Stimulated activated effector memory CD8-positive, alpha-beta T cell treated with anti-CD3 and anti-CD28 coated beads, Interleukin-12 subunit alpha, Interleukin-12 subunit beta, amount 100 ng/mL, for 72 hours (primary cell): ENCODE measurements at regions not wholly inside any gene's neighbourhood (a gene's known extent, or its start where the extent isn't known, plus 50 kb on each side); places are given as distances from the start of the nearest gene placed in this dataset.

Source experiments
- ATAC-seq: fragments of 150-1000 bp; cut with Tn5 transposase; 2 replicates; pipeline ENCODE4 v1.10.0; 2021
- DNase-seq, 2 donors: peaks; one replicate each; pipeline ENCODE4 v3.0.0; 2021 to 2022; ENCODE audit warnings: low spot score in 2 of 2
- H3K27ac Mint-ChIP-seq: one replicate; pipeline ENCODE4 v1.8.0; 2022; ENCODE audit warnings: mild to moderate bottlenecking, mixed read lengths
- H3K36me3 Mint-ChIP-seq: one replicate; pipeline ENCODE4 v1.8.0; 2022; ENCODE audit warnings: mild to moderate bottlenecking, mixed read lengths
- H3K4me1 Mint-ChIP-seq: one replicate; pipeline ENCODE4 v1.8.0; 2022; ENCODE audit warnings: mixed read lengths
- H3K4me3 Mint-ChIP-seq: one replicate; pipeline ENCODE4 v1.8.0; 2022; ENCODE audit warnings: mild to moderate bottlenecking, mixed read lengths
- H3K9me3 Mint-ChIP-seq: one replicate; pipeline ENCODE4 v1.8.0; 2022; ENCODE audit warnings: mixed read lengths

DNA sequence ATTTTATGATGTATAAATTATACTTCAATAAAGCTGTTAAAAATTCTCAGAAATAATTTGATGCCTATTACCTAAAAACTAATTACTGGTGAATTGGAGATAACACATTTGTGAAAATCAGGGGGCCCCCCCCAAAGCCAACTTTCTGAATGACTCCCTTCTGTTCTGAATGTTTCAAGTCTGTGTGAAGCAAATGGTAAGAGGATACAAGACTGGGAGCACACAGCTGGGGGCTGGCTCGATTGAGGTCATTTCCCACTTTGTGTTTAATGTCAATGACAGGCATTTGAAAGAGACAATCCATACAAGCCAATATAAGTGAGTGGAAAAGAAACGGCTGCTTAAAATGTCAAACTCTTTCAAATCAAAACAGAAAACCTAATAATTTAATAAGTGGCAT is 155.8 kb downstream of the SH2D1A start:
- no peak overlapping the region for H3K4me3 Mint-ChIP-seq
- no peak overlapping the region for H3K27ac Mint-ChIP-seq
- DNase-seq (no peak), ATAC-seq (no peak)
- H3K9me3 Mint-ChIP-seq: no peaks in the 10 kb centered on the region
- H3K4me1 Mint-ChIP-seq: no peaks in the 10 kb centered on the region
- H3K36me3 Mint-ChIP-seq: no peaks in the 10 kb centered on the region

DNA sequence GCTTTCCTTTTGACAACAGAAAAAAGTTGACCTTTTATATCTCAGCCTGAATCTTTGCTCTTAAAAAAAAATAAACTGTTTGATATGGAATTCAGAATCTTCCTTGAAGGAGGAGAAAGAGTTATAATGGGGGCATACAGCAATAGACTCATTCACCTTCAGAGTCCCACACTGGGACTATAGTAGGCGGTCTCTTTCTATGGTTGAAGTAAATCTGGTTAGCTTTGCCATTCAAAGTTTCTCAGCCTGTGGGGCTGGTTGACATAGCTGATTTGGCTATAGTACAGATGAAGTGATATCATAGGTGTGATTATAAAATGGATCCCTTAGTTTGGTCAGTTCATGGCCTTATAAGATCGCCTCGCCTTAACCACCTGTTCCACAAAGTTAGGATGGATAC is 156.2 kb downstream of the SH2D1A start:
- Mint-ChIP-seq H3K27ac (no peak overlapping the region), H3K4me1 (no peaks in the 10 kb centered on the region), H3K9me3 (no peaks in the 10 kb centered on the region), H3K4me3 (no peak overlapping the region), H3K36me3 (no peaks in the 10 kb centered on the region)
- DNase-seq: no peak
- no peak for ATAC-seq

- Mint-ChIP-seq H3K4me3 (no peak overlapping the region), H3K4me1 (no peaks in the 10 kb centered on the region), H3K27ac (no peak overlapping the region), H3K36me3 (no peaks in the 10 kb centered on the region), H3K9me3 (no peaks in the 10 kb centered on the region)
- ATAC-seq (no peak), DNase-seq (no peak)
Observed at GRCh38 chrX:124504111-124504983, 158.0 kb downstream of the SH2D1A start.

GRCh38 chrX:124506066-124506465 is 159.7 kb downstream of the SH2D1A start:
- Mint-ChIP-seq H3K9me3 (no peaks in the 10 kb centered on the region), H3K4me3 (no peak overlapping the region), H3K27ac (no peak overlapping the region), H3K4me1 (no peaks in the 10 kb centered on the region), H3K36me3 (no peaks in the 10 kb centered on the region)
- ATAC-seq: no peak
- no peak for DNase-seq

- Mint-ChIP-seq H3K27ac (no peak overlapping the region), H3K4me1 (no peaks in the 10 kb centered on the region), H3K4me3 (no peak overlapping the region), H3K36me3 (no peaks in the 10 kb centered on the region), H3K9me3 (no peaks in the 10 kb centered on the region)
- no peak for ATAC-seq
- DNase-seq: no peak
Observed at GRCh38 chrX:124507246-124507645, 160.9 kb downstream of the SH2D1A start.

DNA sequence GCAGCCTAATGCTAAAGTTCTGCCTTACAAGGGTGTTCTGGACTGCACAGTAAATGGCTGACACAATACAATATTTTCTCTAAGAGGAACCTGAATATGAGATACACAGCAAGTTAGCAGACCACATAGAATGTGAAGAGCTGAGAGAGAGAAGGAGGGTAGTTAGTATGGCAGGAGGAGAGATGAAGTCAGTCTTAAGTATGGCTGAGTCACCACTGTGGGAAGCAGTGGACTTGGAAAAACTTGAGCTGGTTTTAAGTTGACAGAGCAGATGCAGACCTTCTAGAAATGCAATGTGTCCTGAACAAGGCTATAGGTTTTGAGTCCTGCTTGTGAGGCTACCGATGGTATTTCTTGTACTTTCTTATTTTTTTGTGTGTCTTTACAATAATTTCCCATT is 172.5 kb downstream of the SH2D1A start:
- no peaks in the 10 kb centered on the region for H3K9me3 Mint-ChIP-seq
- DNase-seq: no peak
- H3K36me3 Mint-ChIP-seq: no peaks in the 10 kb centered on the region
- no peak overlapping the region for H3K27ac Mint-ChIP-seq
- no peak for ATAC-seq
- H3K4me3 Mint-ChIP-seq: no peak overlapping the region
- H3K4me1 Mint-ChIP-seq: no peaks in the 10 kb centered on the region

GRCh38 chrX:124524852-124525251 is 178.5 kb downstream of the SH2D1A start:
- H3K4me3 Mint-ChIP-seq: no peak overlapping the region
- no peak overlapping the region for H3K27ac Mint-ChIP-seq
- DNase-seq: no peak
- H3K4me1 Mint-ChIP-seq: no peaks in the 10 kb centered on the region
- H3K9me3 Mint-ChIP-seq: no peaks in the 10 kb centered on the region
- H3K36me3 Mint-ChIP-seq: no peaks in the 10 kb centered on the region
- no peak for ATAC-seq

GRCh38 chrX:124529786-124530185 is 183.4 kb downstream of the SH2D1A start:
- H3K9me3 Mint-ChIP-seq: no peaks in the 10 kb centered on the region
- ATAC-seq (no peak), DNase-seq (no peak)
- H3K36me3 Mint-ChIP-seq: no peaks in the 10 kb centered on the region
- no peak overlapping the region for H3K27ac Mint-ChIP-seq
- no peaks in the 10 kb centered on the region for H3K4me1 Mint-ChIP-seq
- no peak overlapping the region for H3K4me3 Mint-ChIP-seq

- Mint-ChIP-seq H3K36me3 (no peaks in the 10 kb centered on the region), H3K4me1 (no peaks in the 10 kb centered on the region), H3K4me3 (no peak overlapping the region), H3K27ac (no peak overlapping the region), H3K9me3 (no peaks in the 10 kb centered on the region)
- DNase-seq (no peak), ATAC-seq (no peak)
Observed at GRCh38 chrX:124530803-124531202, 184.4 kb downstream of the SH2D1A start.

DNA sequence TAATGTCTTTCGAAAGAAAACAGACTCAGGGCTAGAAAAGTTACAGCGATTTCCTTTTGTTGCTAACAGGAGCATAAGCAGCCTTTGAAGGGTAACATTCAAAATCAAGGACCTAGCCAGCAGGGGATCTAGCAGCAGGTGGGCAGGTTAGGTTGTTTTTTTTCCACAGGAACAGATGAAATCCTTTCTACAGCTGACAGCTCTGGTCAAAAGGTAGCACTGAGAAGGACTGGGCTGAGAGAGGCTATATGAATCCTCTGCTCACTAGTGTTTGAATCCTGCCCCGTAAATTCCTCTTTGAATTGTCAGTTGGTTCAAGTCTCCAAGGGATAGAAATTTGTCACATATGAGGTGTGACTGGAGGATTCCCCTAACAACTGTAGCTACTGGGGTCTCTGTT is 188.2 kb downstream of the SH2D1A start:
- Mint-ChIP-seq H3K9me3 (no peaks in the 10 kb centered on the region), H3K4me3 (no peak overlapping the region), H3K4me1 (no peaks in the 10 kb centered on the region), H3K27ac (no peak overlapping the region), H3K36me3 (no peaks in the 10 kb centered on the region)
- ATAC-seq (no peak), DNase-seq (no peak)

DNA sequence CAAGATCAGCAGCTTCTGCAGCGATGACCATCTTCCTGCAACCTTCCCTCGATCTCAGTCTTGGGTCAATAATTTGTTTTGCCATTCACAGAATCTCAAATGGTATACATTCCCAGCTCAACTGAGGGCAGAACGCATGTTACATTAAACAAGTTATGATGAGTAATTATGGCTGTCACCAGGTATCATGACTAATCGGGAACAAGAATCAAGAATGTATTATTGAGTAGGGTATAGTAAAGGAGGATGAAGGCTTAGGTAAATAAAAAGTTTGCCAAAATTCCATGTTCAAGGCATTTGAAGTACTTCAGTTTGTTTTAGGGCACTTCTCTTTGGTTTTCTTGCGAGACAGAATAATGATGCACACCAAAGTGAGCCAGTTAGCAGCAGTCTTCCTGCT is 194.1 kb downstream of the SH2D1A start:
- DNase-seq (no peak), ATAC-seq (no peak)
- Mint-ChIP-seq H3K27ac (no peak overlapping the region), H3K9me3 (no peaks in the 10 kb centered on the region), H3K36me3 (no peaks in the 10 kb centered on the region), H3K4me3 (no peak overlapping the region), H3K4me1 (no peaks in the 10 kb centered on the region)

- Mint-ChIP-seq H3K27ac (no peak overlapping the region), H3K4me3 (no peak overlapping the region), H3K4me1 (no peaks in the 10 kb centered on the region), H3K36me3 (no peaks in the 10 kb centered on the region), H3K9me3 (no peaks in the 10 kb centered on the region)
- DNase-seq: no peak
- no peak for ATAC-seq
Observed at GRCh38 chrX:124548571-124548970, 202.2 kb downstream of the SH2D1A start.

DNA sequence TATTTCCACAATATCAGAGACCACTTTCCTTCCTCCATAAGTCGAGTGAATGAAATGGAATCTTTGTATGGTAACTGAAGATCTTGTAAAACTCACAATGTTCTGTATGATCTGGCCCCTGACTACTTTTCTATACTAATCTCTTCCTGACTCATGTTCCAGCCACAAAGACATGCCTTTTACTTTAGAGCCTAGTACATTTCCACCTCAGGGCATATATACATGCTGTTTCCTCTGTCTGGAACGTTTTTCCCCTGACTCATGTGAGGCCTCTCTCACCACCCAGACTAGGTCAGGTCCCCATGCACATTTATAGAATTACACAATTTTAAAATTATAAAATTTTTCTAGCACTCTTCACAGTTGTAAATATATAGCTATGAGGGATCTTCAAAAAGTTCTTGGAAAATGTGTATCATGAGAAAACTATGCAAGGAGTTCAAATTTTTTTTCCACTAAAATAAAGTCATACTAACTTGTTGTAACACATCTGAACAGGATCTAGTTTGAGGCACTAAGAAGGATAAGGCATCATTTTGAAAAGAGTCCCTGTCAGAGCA is 208.8 kb downstream of the SH2D1A start:
- no peak for DNase-seq
- H3K4me1 Mint-ChIP-seq: no peaks in the 10 kb centered on the region
- H3K36me3 Mint-ChIP-seq: no peaks in the 10 kb centered on the region
- H3K27ac Mint-ChIP-seq: no peak overlapping the region
- ATAC-seq: no peak
- no peak overlapping the region for H3K4me3 Mint-ChIP-seq
- H3K9me3 Mint-ChIP-seq: no peaks in the 10 kb centered on the region

GRCh38 chrX:124557976-124558375 is 211.6 kb downstream of the SH2D1A start:
- ATAC-seq: no peak
- Mint-ChIP-seq H3K4me1 (no peaks in the 10 kb centered on the region), H3K4me3 (no peak overlapping the region), H3K9me3 (no peaks in the 10 kb centered on the region), H3K36me3 (no peaks in the 10 kb centered on the region), H3K27ac (no peak overlapping the region)
- no peak for DNase-seq

GRCh38 chrX:124573468-124573867 is 227.1 kb downstream of the SH2D1A start:
- Mint-ChIP-seq H3K27ac (no peak overlapping the region), H3K4me3 (no peak overlapping the region), H3K9me3 (no peaks in the 10 kb centered on the region), H3K4me1 (no peaks in the 10 kb centered on the region), H3K36me3 (no peaks in the 10 kb centered on the region)
- DNase-seq (no peak), ATAC-seq (no peak)

GRCh38 chrX:124592744-124593143 is 246.4 kb downstream of the SH2D1A start:
- no peak for ATAC-seq
- no peak overlapping the region for H3K4me3 Mint-ChIP-seq

More at GRCh38 chrX:124592744-124593143, 246.4 kb downstream of the SH2D1A start:
- H3K9me3 Mint-ChIP-seq: no peaks in the 10 kb centered on the region
- H3K4me1 Mint-ChIP-seq: no peaks in the 10 kb centered on the region
- H3K27ac Mint-ChIP-seq: no peak overlapping the region
- no peaks in the 10 kb centered on the region for H3K36me3 Mint-ChIP-seq
- DNase-seq: no peak
